ENCODE measurements at regions not wholly inside any gene's neighbourhood (a gene's known extent, or its start where the extent isn't known, plus 50 kb on each side); places are given as distances from the start of the nearest gene placed in this dataset.

DNA sequence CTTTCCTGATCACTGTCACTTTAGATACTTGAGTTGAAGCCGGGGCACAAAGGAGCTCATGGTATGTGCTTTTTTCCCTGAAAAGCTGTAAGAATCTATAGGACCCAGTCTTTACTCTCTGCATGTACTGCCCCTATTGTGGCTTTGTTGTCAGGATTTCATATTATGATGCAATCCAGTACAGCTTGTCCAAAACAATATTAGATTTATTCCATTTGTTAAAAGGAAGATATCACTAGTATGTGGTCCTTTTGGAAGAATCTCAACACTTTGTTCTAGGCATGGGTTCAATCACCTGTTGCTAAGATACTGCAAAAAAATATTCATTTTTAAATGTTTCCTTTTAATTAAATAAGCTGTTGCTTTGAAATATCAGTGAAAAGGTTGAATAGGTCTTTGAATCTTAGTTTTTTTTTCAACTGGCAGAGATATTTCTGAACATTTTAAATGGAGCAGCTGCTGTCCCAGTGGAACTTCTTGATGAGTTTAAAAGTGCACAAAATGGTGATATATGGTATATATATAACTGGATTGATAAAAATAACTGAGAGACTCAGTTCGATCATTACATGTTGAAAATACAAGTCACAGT lies 256.6 kb upstream of the NT5C1B start:
- TF ChIP-seq, protein P1, sequence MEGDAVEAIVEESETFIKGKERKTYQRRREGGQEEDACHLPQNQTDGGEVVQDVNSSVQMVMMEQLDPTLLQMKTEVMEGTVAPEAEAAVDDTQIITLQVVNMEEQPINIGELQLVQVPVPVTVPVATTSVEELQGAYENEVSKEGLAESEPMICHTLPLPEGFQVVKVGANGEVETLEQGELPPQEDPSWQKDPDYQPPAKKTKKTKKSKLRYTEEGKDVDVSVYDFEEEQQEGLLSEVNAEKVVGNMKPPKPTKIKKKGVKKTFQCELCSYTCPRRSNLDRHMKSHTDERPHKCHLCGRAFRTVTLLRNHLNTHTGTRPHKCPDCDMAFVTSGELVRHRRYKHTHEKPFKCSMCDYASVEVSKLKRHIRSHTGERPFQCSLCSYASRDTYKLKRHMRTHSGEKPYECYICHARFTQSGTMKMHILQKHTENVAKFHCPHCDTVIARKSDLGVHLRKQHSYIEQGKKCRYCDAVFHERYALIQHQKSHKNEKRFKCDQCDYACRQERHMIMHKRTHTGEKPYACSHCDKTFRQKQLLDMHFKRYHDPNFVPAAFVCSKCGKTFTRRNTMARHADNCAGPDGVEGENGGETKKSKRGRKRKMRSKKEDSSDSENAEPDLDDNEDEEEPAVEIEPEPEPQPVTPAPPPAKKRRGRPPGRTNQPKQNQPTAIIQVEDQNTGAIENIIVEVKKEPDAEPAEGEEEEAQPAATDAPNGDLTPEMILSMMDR (conservative IDR thresholded peaks at IDR 0.05) = no peak
- no peak for TF ChIP-seq ZFX (IDR thresholded peaks at IDR 0.05)
- no peak overlapping the region for H3K27ac ChIP-seq

DNA sequence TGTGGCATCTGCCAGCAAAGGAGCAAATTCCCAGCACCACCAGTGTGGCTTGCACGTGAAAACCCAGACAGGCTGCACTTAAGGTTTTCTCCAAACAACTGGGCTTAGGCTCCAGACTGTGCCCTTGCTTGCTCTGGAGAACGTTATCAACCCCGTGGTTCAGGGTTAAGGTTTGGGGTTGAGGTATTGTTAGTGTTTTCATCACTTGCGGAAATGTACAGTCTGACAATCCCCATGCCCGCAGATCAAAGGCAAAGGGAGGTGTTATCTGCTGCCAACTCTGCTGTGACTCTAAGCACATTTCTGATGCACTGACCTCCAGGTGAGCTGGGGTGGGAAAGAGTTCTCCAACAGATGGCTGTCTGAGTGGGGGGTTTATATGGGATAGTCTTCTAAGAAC lies 253.5 kb upstream of the NT5C1B start:
- TF ChIP-seq ZFX (IDR thresholded peaks at IDR 0.05) = no peak
- TF ChIP-seq, protein P1 (conservative IDR thresholded peaks at IDR 0.05) = no peak
- no peak overlapping the region for H3K27ac ChIP-seq

DNA sequence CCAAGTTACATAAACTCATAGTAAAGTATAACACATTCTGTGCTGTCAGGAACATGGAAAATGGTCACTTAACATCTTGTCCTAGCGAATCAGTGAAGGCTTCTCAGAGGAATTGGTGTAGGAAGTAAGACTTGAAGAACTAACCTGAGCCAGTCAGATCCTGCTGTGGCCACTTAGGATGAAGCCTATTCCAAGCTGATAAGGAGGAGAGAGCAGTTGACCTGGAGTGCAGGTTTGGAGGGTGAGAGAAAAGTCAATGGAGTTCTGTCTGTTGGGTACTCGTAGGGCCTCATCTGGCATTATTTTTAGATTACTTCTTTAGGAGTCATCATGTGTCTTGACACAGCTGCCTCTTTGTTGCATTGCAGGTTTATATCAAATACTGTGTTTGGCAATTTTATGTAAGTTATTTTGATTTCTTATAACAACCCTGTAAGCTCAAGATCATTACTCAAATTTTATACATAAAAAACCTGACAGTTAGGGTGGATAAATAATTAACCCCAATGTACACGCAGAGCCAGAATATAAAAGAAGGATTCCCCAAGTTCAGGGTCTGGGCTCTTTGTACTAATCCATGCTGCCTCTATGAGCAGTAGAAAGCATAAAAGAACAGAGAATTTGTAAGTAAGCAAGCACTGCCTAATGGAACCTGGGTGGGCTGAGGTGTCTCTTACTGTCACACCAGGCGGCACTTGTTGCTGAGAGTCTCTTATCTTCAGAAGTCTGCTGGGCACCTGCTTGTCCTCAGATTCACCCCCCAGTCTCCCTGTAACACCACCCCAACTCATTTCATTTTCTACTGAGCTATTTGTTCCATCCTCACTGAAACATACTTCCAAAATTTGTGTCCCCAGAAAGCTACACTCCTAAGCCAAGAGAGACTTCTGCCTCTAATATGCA lies 252.1 kb upstream of the NT5C1B start:
- TF ChIP-seq, protein P1 (conservative IDR thresholded peaks at IDR 0.05) = no peak
- no peak for TF ChIP-seq ZFX (IDR thresholded peaks at IDR 0.05)
- H3K27ac ChIP-seq = no peak overlapping the region

GRCh38 chr2:18837240-18837639 lies 247.9 kb upstream of the NT5C1B start:
- no peak for TF ChIP-seq ZFX (IDR thresholded peaks at IDR 0.05)
- TF ChIP-seq, protein P1 (conservative IDR thresholded peaks at IDR 0.05) = no peak
- H3K27ac ChIP-seq = no peak overlapping the region

DNA sequence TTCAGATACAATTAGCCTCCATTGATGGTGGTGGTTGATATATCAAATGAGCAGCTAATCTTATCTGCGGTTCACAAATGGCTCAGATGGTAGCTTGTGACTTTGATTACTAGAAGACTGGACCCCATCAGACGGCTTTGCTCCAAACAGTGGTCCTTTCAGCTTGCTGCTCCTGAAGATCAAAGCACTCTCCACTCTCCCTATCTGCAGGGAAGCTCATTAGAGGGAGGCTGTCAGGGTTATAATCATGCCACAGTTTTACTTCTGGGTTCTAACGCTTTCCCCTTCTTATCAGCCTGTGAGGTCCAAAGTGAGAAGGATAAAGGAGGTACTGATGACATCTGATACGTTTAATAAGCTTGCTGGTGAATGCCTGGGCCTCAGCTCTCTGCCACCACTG lies 247.1 kb upstream of the NT5C1B start:
- TF ChIP-seq ZFX (IDR thresholded peaks at IDR 0.05) = no peak
- TF ChIP-seq, protein P1 (conservative IDR thresholded peaks at IDR 0.05) = no peak
- H3K27ac ChIP-seq = no peak overlapping the region

DNA sequence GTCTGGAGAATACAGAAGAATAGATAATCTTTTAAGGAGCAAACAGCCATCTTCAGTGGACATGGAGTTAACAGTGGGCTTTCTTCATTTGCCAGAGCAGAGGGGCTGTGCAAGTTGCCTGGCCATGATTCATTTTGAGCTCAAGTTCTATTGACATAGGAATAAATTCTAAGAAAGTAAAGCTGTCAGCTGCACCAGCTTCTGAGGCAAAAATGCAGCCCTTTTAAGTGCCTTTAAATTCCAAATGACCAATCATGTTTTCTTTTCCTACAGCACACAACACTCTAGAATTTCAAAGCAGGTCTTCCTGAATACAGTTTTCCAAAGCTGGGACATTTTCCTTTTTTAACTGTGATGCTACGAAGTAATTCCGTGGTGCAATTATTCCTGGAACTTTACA lies 246.4 kb upstream of the NT5C1B start:
- no peak overlapping the region for H3K27ac ChIP-seq
- TF ChIP-seq, protein P1 (conservative IDR thresholded peaks at IDR 0.05) = no peak
- TF ChIP-seq ZFX (IDR thresholded peaks at IDR 0.05) = no peak

- no peak overlapping the region for H3K27ac ChIP-seq
- TF ChIP-seq, protein P1 (conservative IDR thresholded peaks at IDR 0.05) = no peak
- TF ChIP-seq ZFX (IDR thresholded peaks at IDR 0.05) = no peak
Observed at GRCh38 chr2:18834341-18834740, 245.0 kb upstream of the NT5C1B start.
